ENCODE measurements at regions not wholly inside any gene's neighbourhood (a gene's known extent, or its start where the extent isn't known, plus 50 kb on each side); places are given as distances from the start of the nearest gene placed in this dataset.

DNA sequence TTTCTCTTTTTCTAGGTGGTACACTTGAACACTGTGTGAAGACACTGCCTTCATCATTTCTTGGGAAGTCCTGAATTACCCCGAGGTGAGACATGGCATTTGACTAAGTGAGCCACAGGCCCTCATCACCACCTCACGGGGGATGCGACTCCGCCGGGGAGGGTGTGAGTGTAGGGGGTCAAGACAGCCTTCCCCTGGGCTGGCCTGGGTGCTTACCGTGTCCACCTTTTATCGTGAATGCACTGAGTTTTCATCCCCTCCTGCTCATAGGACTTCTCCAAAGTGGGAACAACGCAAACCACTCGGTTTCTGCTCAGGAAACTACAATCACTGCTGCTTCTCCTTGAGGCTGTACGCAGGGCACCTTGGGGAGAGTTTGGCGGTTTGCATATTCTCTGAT is 176.9 kb downstream of the SH2D4B start:
- TF ChIP-seq RAD21 (IDR thresholded peaks at IDR 0.05; ENCODE audit: low read depth), result no peak
- no peak for TF ChIP-seq REST (IDR thresholded peaks at IDR 0.05; ENCODE audit: low read depth)
- TF ChIP-seq EGR1 (IDR thresholded peaks at IDR 0.05), result no peak
- no peak for TF ChIP-seq CREB1 (IDR thresholded peaks at IDR 0.05; ENCODE audit: low read depth)
- TF ChIP-seq EP300 (IDR thresholded peaks at IDR 0.05; ENCODE audit: borderline replicate concordance), result no peak
- TF ChIP-seq YY1 (IDR thresholded peaks at IDR 0.05; ENCODE audit: low read depth), result no peak
- no peak for TF ChIP-seq TCF12 (IDR thresholded peaks at IDR 0.05; ENCODE audit: low read depth)
- TF ChIP-seq CEBPB (IDR thresholded peaks at IDR 0.05), result no peak
- TF ChIP-seq USF1 (IDR thresholded peaks at IDR 0.05), result no peak
- no peak for TF ChIP-seq NFIC (IDR thresholded peaks at IDR 0.05)

GRCh38 chr10:80718024-80718423 is 180.3 kb downstream of the SH2D4B start:
- TF ChIP-seq, protein P1, sequence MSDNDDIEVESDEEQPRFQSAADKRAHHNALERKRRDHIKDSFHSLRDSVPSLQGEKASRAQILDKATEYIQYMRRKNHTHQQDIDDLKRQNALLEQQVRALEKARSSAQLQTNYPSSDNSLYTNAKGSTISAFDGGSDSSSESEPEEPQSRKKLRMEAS (IDR thresholded peaks at IDR 0.05), result no peak
- no peak for TF ChIP-seq RAD21 (IDR thresholded peaks at IDR 0.05; ENCODE audit: low read depth)
- TF ChIP-seq TAF1 (IDR thresholded peaks at IDR 0.05; ENCODE audit: low read depth), result no peak

GRCh38 chr10:80719935-80720334 is 182.2 kb downstream of the SH2D4B start:
- TF ChIP-seq FOXM1 (IDR thresholded peaks at IDR 0.05; ENCODE audit: borderline replicate concordance, low read depth) (no peak), ZBTB7A (IDR thresholded peaks at IDR 0.05; ENCODE audit: low read depth) (no peak), TCF12 (IDR thresholded peaks at IDR 0.05; ENCODE audit: low read depth) (no peak), EP300 (IDR thresholded peaks at IDR 0.05; ENCODE audit: borderline replicate concordance) (no peak), REST (IDR thresholded peaks at IDR 0.05; ENCODE audit: low read depth) (no peak), EGR1 (IDR thresholded peaks at IDR 0.05) (no peak), TAF1 (IDR thresholded peaks at IDR 0.05; ENCODE audit: low read depth) (no peak), CEBPB (IDR thresholded peaks at IDR 0.05) (no peak), USF1 (IDR thresholded peaks at IDR 0.05) (no peak), NFIC (IDR thresholded peaks at IDR 0.05) (no peak), YY1 (IDR thresholded peaks at IDR 0.05; ENCODE audit: low read depth) (no peak), RAD21 (IDR thresholded peaks at IDR 0.05; ENCODE audit: low read depth) (no peak), CREB1 (IDR thresholded peaks at IDR 0.05; ENCODE audit: low read depth) (no peak), TEAD4 (IDR thresholded peaks at IDR 0.05) (no peak)
- TF ChIP-seq, protein P1 (IDR thresholded peaks at IDR 0.05), result no peak

DNA sequence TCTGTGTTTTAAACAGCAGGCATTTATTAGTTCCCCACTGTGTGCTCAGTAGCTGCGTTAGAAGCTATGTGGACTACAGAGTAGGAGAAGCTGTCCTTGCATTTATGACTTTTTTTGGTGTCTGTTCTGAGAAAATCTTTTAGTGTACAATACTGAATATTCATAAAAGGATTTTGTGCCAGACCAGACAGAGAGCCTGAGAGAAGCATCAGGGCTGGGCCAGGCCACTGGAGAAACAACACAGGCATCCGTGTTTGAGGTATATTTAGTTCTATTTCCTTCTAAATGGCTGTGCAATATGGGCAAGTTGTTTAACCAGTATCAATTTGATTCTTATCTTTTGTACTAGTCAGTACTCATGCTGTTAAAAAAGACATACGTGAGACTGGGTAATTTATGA is 182.8 kb downstream of the SH2D4B start:
- no peak for TF ChIP-seq NFIC (IDR thresholded peaks at IDR 0.05)

GRCh38 chr10:80729896-80730295 is 192.2 kb downstream of the SH2D4B start:
- TF ChIP-seq TEAD4 (IDR thresholded peaks at IDR 0.05) (no peak), TAF1 (IDR thresholded peaks at IDR 0.05; ENCODE audit: low read depth) (no peak), CEBPB (IDR thresholded peaks at IDR 0.05) (no peak), FOXM1 (IDR thresholded peaks at IDR 0.05; ENCODE audit: borderline replicate concordance, low read depth) (no peak), TCF12 (IDR thresholded peaks at IDR 0.05; ENCODE audit: low read depth) (no peak), USF1 (IDR thresholded peaks at IDR 0.05) (no peak), EGR1 (IDR thresholded peaks at IDR 0.05) (no peak), YY1 (IDR thresholded peaks at IDR 0.05; ENCODE audit: low read depth) (no peak), RAD21 (IDR thresholded peaks at IDR 0.05; ENCODE audit: low read depth) (no peak), REST (IDR thresholded peaks at IDR 0.05; ENCODE audit: low read depth) (no peak), NFIC (IDR thresholded peaks at IDR 0.05) (no peak), EP300 (IDR thresholded peaks at IDR 0.05; ENCODE audit: borderline replicate concordance) (no peak), ZBTB7A (IDR thresholded peaks at IDR 0.05; ENCODE audit: low read depth) (no peak), CREB1 (IDR thresholded peaks at IDR 0.05; ENCODE audit: low read depth) (no peak)
- TF ChIP-seq, protein P1 (IDR thresholded peaks at IDR 0.05), result no peak

Measured in Ishikawa (cell line).